GM10266 (cell line): ENCODE measurements at regions not wholly inside any gene's neighbourhood (a gene's known extent, or its start where the extent isn't known, plus 50 kb on each side); places are given as distances from the start of the nearest gene placed in this dataset.

ENCODE experiments used
- DNase-seq: peaks from one replicate; pipeline ENCODE4 v3.0.0; 2012; ENCODE audit errors: extremely low spot score
- TF ChIP-seq, protein P1 (sequence below): IDR thresholded peaks from 2 replicates; pipeline ENCODE4 v1.5.1; 2012; ENCODE audit warnings: mild to moderate bottlenecking, low read depth; ENCODE audit not compliant: control insufficient read depth, insufficient read depth; ENCODE audit errors: missing control alignments

DNA sequence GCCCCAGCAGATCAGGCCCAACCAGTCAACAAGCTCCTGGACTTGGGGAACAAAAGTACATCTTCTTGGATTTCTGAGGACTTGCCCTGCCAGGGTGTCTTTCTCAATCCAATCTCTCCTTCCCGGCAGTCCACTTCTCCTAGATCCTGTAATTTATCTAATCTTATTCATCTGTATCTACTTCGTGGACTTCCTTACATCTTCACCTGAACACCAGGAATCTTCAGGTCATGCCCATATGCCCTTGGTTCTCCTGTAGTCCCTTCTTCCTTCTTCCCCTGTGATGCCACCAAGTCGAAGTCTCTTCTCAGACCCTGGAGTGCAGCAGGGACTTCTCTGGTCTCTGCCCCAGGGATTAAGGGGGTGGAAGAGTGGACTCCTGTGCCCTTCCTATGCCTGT lies 100.3 kb downstream of the ZNF280B start:
- no peak for DNase-seq
- TF ChIP-seq, protein P1, sequence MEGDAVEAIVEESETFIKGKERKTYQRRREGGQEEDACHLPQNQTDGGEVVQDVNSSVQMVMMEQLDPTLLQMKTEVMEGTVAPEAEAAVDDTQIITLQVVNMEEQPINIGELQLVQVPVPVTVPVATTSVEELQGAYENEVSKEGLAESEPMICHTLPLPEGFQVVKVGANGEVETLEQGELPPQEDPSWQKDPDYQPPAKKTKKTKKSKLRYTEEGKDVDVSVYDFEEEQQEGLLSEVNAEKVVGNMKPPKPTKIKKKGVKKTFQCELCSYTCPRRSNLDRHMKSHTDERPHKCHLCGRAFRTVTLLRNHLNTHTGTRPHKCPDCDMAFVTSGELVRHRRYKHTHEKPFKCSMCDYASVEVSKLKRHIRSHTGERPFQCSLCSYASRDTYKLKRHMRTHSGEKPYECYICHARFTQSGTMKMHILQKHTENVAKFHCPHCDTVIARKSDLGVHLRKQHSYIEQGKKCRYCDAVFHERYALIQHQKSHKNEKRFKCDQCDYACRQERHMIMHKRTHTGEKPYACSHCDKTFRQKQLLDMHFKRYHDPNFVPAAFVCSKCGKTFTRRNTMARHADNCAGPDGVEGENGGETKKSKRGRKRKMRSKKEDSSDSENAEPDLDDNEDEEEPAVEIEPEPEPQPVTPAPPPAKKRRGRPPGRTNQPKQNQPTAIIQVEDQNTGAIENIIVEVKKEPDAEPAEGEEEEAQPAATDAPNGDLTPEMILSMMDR = no peak

GRCh38 chr22:22408731-22409696 lies 99.5 kb downstream of the ZNF280B start:
- peak; percentile 58 for DNase-seq
- TF ChIP-seq, protein P1 = peak; percentile 60

GRCh38 chr22:22410121-22410520 lies 98.4 kb downstream of the ZNF280B start:
- TF ChIP-seq, protein P1 = no peak
- no peak for DNase-seq

DNA sequence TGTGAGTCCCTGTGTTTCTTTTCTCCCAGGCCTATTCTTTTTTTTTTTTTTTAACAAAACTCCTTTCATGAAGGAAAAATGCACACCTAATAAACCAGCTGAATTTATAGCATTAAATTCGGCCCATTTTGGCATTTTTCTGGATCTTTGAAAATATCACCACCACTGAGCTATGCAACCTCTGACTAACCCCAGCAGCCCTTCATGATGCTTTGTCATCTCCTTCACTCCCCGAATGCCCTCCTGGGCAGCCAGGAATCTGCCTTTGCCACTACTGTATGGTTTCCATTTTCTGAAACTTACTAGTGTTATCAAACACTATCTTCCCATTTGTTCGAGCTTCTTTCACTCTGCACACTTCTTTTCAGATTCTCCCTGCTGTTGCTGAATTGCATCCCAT lies 97.9 kb downstream of the ZNF280B start:
- no peak for DNase-seq
- TF ChIP-seq, protein P1 = no peak

DNA sequence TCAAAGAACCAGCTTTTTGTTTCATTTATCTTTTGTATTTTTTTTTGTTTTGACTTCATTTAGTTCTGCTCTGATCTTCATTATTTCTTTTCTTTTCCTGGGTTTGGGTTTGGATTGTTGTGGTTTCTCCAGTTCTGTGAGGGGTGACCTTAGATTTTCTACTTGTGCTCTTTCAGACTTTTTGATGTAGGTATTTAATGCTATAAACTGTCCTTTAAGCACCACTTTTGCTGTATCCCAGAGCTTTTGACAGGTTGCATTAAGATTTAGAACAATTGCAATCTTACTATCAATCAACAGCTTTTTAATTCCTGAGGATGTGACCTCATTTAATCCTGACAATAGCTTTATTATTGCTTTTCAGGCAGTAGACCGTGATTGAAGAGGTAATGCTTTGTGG lies 94.3 kb downstream of the ZNF280B start:
- DNase-seq = no peak
- TF ChIP-seq, protein P1 = no peak

DNA sequence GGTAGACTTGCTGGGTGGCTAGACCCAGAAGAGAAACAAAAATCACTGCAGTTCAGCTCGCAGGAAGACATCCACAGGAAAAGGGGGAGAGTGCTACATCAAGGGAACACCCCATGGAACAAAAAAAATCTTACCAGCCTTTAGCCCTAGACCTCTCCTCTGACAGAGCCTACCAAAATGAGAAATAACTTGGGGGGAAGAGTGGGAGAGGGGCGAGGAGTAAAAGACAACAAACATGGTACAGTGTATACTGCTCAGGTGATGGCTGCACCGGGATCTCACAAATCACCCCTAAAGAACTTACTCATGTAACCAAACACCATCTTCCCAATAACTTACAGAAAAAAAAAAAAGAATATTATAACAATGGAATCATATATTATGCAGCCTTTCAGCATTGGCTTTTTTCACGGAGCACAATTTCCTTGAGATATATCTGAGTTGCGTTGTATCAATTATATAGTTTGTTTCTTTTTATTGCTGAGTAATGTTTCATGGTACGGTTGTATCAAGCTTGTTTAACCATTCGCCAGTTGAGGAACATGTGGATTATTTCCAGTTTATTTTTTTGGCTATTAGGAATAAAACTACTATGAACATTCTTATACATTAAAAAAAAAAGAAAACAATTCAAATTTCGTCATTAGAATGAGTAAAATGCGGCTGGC lies 90.9 kb downstream of the ZNF280B start:
- DNase-seq = no peak
- TF ChIP-seq, protein P1 = no peak

- no peak for DNase-seq
Measured at GRCh38 chr22:22418163-22418549, 90.4 kb downstream of the ZNF280B start.

More at GRCh38 chr22:22418163-22418549, 90.4 kb downstream of the ZNF280B start:
- TF ChIP-seq, protein P1 = no peak
